ENCODE measurements at regions not wholly inside any gene's neighbourhood (a gene's known extent, or its start where the extent isn't known, plus 50 kb on each side); places are given as distances from the start of the nearest gene placed in this dataset.

DNA sequence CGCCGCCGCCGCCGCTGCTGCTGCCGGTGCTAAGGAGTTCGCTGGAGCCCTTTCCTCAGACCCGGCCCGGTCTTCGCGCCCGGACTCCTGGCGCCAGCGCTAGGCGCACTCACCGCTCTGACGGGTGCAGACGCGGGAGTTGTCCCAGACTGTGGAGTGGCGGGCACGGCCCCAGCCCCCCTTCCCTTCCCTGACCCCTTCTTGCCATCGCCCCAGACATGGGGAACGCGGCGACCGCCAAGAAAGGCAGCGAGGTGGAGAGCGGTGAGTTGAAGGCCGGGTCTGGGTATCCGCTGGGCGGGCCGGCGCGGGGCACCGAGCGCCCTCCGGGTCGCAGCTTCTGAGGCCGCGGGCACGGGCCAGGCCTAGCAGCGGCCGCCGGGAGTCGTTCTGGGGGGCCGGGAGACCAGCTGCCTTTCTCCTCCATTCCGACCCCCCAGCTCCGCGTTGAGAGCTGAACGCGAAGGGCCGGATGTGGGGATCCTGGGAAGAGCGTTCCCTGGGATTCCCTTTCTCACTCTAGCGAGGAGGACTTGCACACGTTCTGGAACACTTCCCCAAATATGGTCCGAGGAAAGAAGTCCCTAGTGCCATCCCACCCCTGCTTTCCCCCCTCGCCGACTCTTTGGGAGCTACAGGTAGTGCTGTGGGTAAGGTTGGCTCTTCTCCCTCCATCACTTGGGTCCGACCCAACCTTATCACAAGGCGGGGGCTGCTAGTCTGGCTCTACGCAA lies 65.8 kb upstream of the PRKACB start:
- TF ChIP-seq, protein P1, sequence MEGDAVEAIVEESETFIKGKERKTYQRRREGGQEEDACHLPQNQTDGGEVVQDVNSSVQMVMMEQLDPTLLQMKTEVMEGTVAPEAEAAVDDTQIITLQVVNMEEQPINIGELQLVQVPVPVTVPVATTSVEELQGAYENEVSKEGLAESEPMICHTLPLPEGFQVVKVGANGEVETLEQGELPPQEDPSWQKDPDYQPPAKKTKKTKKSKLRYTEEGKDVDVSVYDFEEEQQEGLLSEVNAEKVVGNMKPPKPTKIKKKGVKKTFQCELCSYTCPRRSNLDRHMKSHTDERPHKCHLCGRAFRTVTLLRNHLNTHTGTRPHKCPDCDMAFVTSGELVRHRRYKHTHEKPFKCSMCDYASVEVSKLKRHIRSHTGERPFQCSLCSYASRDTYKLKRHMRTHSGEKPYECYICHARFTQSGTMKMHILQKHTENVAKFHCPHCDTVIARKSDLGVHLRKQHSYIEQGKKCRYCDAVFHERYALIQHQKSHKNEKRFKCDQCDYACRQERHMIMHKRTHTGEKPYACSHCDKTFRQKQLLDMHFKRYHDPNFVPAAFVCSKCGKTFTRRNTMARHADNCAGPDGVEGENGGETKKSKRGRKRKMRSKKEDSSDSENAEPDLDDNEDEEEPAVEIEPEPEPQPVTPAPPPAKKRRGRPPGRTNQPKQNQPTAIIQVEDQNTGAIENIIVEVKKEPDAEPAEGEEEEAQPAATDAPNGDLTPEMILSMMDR (IDR thresholded peaks at IDR 0.05; ENCODE audit: borderline replicate concordance, insufficient read depth, low read depth, low read length) = no peak
- peak overlapping the region; percentile 80 for H3K4me3 ChIP-seq (ENCODE audit: low read depth, low read length)

DNA sequence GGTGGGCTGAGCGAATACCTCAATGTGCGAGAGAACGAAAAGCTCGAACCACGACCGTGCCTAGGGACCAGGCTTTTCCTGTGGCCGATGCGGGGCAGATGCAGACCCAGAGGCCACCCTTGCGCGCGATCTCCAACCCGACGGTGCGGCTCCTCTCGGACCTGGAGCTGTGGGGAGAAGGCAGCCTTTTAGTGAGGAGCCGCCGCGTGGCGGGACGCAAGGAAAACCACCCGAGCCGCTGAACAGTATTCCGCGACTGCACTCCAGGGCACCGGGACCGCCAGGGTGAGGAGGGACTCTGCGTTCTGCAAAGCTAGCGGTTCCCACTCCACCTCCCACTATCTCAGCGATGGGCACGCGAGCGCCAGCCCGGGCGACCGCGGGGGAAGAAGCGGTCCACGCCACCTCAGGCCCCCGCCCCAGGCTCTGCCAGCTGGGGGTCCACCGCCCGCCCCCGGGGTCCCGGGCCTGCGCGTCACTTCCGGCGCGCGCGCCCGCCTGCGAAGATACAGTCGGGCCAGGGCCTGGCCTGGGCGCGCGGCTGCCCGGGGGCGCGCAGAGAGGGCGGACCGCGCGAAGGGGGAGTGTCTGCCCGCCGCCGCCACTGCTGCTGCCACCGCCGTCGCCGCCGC lies 66.5 kb upstream of the PRKACB start:
- TF ChIP-seq, protein P1 (IDR thresholded peaks at IDR 0.05; ENCODE audit: borderline replicate concordance, insufficient read depth, low read depth, low read length) = no peak
- peak overlapping the region; percentile 80 for H3K4me3 ChIP-seq (ENCODE audit: low read depth, low read length)

DNA sequence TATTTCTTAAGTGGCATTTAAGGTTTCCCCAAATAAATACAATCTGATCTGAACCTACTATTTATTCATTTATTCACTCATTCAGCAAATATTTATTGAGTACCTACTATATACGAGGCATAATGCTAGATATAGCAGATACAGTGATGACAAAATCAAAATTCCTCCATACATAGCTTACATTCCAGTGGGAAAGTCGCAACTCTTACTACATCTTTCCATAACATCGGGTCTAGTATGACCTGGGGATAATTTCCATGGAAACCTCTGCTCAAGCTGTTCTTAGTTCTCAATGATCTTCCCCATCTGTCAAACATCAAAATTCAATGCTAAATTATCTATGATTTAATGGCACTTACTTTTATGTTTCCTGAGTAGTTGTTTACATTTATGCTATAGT lies 70.8 kb upstream of the PRKACB start:
- TF ChIP-seq, protein P1 (IDR thresholded peaks at IDR 0.05; ENCODE audit: borderline replicate concordance, insufficient read depth, low read depth, low read length) = no peak
- H3K4me3 ChIP-seq (ENCODE audit: low read depth, low read length) = no peak overlapping the region

DNA sequence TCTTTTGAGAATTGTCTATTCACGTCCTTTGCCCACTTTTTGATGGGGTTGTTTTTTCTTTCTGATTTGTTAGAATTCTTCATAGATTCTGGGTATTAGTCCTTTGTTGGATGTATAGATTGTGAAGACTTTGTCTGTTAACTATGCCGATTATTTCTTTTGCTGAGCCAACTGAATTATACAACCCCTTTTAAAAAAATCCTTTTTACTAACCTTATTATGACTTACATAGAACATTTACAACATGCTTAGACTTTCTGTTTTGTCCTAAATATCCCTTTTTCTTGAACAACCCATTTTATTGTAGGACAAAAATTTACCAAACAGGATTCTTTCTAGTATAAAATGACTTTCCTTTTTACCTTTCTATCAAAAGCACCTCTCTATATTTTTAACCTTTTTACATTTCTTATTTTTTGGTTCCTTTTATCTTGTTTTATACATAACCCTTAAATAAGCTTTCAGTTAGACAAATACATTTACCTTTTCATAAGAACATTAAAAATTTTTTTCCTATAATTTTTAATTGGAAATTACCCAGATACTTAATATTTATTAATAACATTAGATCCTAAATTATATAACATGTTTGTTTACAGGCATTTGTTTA lies 70.4 kb upstream of the TTLL7 start:
- TF ChIP-seq, protein P1 (IDR thresholded peaks at IDR 0.05; ENCODE audit: borderline replicate concordance, insufficient read depth, low read depth, low read length) = no peak

DNA sequence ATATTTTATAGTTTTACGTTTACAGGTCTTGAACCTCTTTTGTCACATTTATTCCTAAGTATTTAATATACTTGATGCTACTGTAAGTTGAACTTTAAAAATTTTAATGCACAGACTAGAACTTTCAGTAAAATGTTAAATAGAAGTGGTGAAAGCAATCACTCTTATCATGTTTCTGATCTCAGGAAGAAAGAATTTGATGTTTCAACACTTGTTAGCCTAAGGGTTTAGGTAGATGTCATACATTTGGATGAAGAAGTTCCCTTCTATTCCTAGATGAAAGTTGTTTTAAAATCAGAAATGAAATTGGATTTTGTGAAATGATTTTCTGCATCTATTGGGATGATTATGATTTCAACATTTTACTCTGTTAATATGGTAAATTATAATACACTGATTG lies 63.6 kb upstream of the TTLL7 start:
- TF ChIP-seq, protein P1 (IDR thresholded peaks at IDR 0.05; ENCODE audit: borderline replicate concordance, insufficient read depth, low read depth, low read length) = no peak
- no peak overlapping the region for H3K4me3 ChIP-seq (ENCODE audit: low read depth, low read length)

More for the DNA sequence above, 70.4 kb upstream of the TTLL7 start:
- H3K4me3 ChIP-seq (ENCODE audit: low read depth, low read length) = no peak overlapping the region

DNA sequence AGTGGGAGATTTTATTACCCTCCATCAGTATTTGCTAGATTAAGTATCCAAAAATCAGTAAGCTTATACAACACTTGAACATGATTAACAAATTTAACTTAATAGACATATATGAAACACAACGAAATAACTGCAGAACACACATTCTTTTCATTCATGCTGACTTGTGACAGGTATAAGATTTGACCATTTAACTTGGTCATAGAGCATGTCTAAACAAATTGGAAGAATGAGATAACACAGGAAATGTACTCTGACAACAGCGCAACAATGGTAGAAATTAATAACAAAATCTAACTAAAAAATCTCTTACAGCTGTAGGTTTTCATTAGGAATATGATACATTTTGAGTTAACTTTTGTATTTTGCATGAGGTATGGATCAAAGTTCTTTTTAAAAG lies 62.4 kb upstream of the TTLL7 start:
- H3K4me3 ChIP-seq (ENCODE audit: low read depth, low read length) = no peak overlapping the region
- TF ChIP-seq, protein P1 (IDR thresholded peaks at IDR 0.05; ENCODE audit: borderline replicate concordance, insufficient read depth, low read depth, low read length) = no peak
